GM12878 (cell line): ENCODE measurements at regions not wholly inside any gene's neighbourhood (a gene's known extent, or its start where the extent isn't known, plus 50 kb on each side); places are given as distances from the start of the nearest gene placed in this dataset.

Experiments
- BRCA1 ChIP-seq: IDR thresholded peaks from 2 replicates; pipeline ENCODE4 v1.6.1; 2011; ENCODE audit warnings: low read depth, low read length, improper control_type of control experiment
- DPF2 ChIP-seq: fragments of 450-650 bp; IDR thresholded peaks from 2 replicates; pipeline ENCODE4 v1.6.1; 2017; ENCODE audit warnings: mild to moderate bottlenecking
- ETV6 ChIP-seq, 2 experiments: fragments of 450-650 bp in 1 of 2; IDR thresholded peaks in 1 of 2; conservative IDR thresholded peaks in 1 of 2; 2 replicates each; pipeline ENCODE4 v1.6.1; 2014; ENCODE audit warnings: antibody characterized with exemption in 1 of 2, borderline replicate concordance in 1 of 2, low read depth in 1 of 2, mild to moderate bottlenecking in 1 of 2, moderate library complexity in 1 of 2
- NRF1 ChIP-seq: conservative IDR thresholded peaks from 2 replicates; pipeline ENCODE4 v1.6.1; 2011; ENCODE audit warnings: mild to moderate bottlenecking, low read depth, low read length, improper control_type of control experiment
- POLR2A ChIP-seq: IDR thresholded peaks from 2 replicates; pipeline ENCODE4 v1.6.1; 2011; ENCODE audit warnings: low read depth, mild to moderate bottlenecking, low read length
- POLR2AphosphoS2 ChIP-seq: IDR thresholded peaks from 2 replicates; pipeline ENCODE4 v1.6.1; 2011; ENCODE audit warnings: low read depth, mild to moderate bottlenecking, low read length, improper control_type of control experiment, moderate library complexity
- RAD21 ChIP-seq: IDR thresholded peaks from 2 replicates; pipeline ENCODE4 v1.6.1; 2011; ENCODE audit warnings: mild to moderate bottlenecking, low read depth, low read length, moderate library complexity; ENCODE audit not compliant: insufficient read depth
- SIN3A ChIP-seq: IDR thresholded peaks from 2 replicates; pipeline ENCODE4 v1.6.1; 2012; ENCODE audit warnings: low read depth, low read length, improper control_type of control experiment
- TF ChIP-seq, protein P1 (sequence below), 3 experiments: IDR thresholded peaks in 2 of 3; conservative IDR thresholded peaks in 1 of 3; 2 replicates each; pipeline ENCODE4 v1.5.1; 2011; ENCODE audit warnings: low read depth in 3 of 3, low read length in 3 of 3, mild to moderate bottlenecking in 3 of 3, control low read depth in 2 of 3, moderate library complexity in 2 of 3, inconsistent platforms in 1 of 3, mixed read lengths in 1 of 3; ENCODE audit not compliant: control insufficient read depth in 2 of 3, insufficient read depth in 1 of 3; ENCODE audit errors: extremely low read depth in 1 of 3
- TF ChIP-seq, protein P2 (sequence below): IDR thresholded peaks from 2 replicates; pipeline ENCODE4 v1.6.1; 2011; ENCODE audit warnings: low read depth, low read length, improper control_type of control experiment, borderline replicate concordance

DNA sequence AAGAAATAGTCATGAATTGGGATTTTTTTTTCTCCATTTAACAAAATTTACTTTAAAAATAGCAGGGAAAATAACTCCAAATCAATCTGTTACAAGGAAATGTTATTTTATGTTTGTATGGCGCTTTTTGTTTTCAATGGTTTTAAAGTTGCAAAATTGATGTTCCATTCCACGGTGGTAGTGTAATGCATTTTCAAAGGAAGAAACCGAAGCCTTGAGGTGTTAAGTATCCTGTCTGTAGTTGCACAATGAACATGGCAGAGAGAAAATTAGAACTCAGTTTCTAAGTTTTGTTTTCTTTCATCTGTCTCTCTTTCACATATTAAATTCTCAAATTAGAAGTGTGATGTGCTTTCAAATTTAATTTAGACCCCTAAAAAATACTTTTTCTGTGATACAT lies 841.8 kb downstream of the USP25 start:
- TF ChIP-seq, protein P1, sequence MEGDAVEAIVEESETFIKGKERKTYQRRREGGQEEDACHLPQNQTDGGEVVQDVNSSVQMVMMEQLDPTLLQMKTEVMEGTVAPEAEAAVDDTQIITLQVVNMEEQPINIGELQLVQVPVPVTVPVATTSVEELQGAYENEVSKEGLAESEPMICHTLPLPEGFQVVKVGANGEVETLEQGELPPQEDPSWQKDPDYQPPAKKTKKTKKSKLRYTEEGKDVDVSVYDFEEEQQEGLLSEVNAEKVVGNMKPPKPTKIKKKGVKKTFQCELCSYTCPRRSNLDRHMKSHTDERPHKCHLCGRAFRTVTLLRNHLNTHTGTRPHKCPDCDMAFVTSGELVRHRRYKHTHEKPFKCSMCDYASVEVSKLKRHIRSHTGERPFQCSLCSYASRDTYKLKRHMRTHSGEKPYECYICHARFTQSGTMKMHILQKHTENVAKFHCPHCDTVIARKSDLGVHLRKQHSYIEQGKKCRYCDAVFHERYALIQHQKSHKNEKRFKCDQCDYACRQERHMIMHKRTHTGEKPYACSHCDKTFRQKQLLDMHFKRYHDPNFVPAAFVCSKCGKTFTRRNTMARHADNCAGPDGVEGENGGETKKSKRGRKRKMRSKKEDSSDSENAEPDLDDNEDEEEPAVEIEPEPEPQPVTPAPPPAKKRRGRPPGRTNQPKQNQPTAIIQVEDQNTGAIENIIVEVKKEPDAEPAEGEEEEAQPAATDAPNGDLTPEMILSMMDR (IDR thresholded peaks at IDR 0.05 in 2 of 3, conservative IDR thresholded peaks at IDR 0.05 in 1 of 3; ENCODE audit: control insufficient read depth in 2 of 3, extremely low read depth in 1 of 3, insufficient read depth in 1 of 3, low read depth in 3 of 3, low read length in 3 of 3) = no peak
- TF ChIP-seq DPF2 = no peak
- no peak for TF ChIP-seq POLR2A
- TF ChIP-seq RAD21 = no peak
- no peak for TF ChIP-seq POLR2AphosphoS2
- no peak for TF ChIP-seq SIN3A
- TF ChIP-seq BRCA1 = no peak
- no peak for TF ChIP-seq ETV6 (conservative IDR thresholded peaks at IDR 0.05 in 1 of 2, IDR thresholded peaks at IDR 0.05 in 1 of 2; ENCODE audit: borderline replicate concordance in 1 of 2, low read depth in 1 of 2)
- TF ChIP-seq, protein P2, sequence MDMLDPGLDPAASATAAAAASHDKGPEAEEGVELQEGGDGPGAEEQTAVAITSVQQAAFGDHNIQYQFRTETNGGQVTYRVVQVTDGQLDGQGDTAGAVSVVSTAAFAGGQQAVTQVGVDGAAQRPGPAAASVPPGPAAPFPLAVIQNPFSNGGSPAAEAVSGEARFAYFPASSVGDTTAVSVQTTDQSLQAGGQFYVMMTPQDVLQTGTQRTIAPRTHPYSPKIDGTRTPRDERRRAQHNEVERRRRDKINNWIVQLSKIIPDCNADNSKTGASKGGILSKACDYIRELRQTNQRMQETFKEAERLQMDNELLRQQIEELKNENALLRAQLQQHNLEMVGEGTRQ = no peak
- no peak for TF ChIP-seq NRF1
